Cardiac fibroblast (primary cell): ENCODE measurements at regions not wholly inside any gene's neighbourhood (a gene's known extent, or its start where the extent isn't known, plus 50 kb on each side); places are given as distances from the start of the nearest gene placed in this dataset.

Experiments
- DNase-seq, 2 donors: peaks; one replicate each; pipeline versions ENCODE4 v3.0.0 to v3.0.0-alpha.2; 2010; ENCODE audit warnings: low read depth in 2 of 2
- H3K4me3 ChIP-seq, 2 donors: replicated peaks in 1 of 2; 1 replicate in 1 of 2; 2 replicates in 1 of 2; pipeline ENCODE4 v1.5.1; 2011; ENCODE audit warnings: low read depth in 2 of 2, low read length in 2 of 2, mild to moderate bottlenecking in 2 of 2, moderate library complexity in 1 of 2
- TF ChIP-seq, protein P1 (sequence below): IDR thresholded peaks from one replicate; pipeline ENCODE4 v1.5.1; 2011; ENCODE audit warnings: low read depth, mild to moderate bottlenecking, low read length, inconsistent platforms

GRCh38 chr10:111146025-111146640 is 69.3 kb downstream of the ADRA2A start:
- DNase-seq, result no peak
- TF ChIP-seq, protein P1, sequence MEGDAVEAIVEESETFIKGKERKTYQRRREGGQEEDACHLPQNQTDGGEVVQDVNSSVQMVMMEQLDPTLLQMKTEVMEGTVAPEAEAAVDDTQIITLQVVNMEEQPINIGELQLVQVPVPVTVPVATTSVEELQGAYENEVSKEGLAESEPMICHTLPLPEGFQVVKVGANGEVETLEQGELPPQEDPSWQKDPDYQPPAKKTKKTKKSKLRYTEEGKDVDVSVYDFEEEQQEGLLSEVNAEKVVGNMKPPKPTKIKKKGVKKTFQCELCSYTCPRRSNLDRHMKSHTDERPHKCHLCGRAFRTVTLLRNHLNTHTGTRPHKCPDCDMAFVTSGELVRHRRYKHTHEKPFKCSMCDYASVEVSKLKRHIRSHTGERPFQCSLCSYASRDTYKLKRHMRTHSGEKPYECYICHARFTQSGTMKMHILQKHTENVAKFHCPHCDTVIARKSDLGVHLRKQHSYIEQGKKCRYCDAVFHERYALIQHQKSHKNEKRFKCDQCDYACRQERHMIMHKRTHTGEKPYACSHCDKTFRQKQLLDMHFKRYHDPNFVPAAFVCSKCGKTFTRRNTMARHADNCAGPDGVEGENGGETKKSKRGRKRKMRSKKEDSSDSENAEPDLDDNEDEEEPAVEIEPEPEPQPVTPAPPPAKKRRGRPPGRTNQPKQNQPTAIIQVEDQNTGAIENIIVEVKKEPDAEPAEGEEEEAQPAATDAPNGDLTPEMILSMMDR, result no peak
- H3K4me3 ChIP-seq, result no peak overlapping the region

DNA sequence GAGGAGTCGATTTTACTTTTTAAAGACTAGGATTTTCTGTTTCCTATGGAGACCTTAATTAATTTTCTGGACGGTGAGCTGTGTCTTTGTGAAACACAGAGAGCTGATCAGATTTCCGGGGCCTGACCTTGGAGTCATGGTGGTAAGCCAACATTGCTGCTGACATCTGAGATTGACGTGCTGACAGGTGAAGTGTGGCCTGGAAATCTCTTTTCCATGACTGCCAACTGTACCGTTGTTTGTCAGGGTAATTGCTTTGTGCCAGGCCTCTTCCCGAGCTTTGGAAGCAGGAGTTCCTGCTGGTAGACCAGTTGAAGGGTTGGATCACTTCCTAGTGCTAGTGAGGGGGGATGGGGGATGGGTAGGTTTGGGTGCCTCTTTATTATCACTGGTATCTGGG is 71.2 kb downstream of the ADRA2A start:
- H3K4me3 ChIP-seq, result no peak overlapping the region
- TF ChIP-seq, protein P1, result no peak
- DNase-seq, result no peak

DNA sequence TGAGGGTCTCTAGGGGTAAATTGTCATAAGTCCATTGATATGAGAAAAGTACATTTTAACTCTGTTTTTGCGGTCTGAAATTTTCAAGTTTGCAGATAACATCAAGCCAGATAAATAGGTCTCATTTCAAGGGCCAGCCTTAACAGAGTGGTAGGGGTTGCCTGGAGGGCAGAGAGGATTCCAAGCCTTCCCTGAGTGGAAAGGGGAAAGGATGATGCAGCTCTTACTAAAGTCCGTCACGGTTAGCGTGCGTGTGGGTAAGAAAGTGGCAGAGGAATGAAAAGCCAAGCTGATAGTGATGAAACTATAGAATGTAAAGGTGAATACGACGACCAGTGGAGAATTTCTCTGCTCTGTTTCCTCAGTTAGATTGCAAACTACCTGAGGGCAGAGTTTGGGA is 71.6 kb downstream of the ADRA2A start:
- TF ChIP-seq, protein P1, result no peak
- H3K4me3 ChIP-seq, result no peak overlapping the region
- DNase-seq, result no peak

DNA sequence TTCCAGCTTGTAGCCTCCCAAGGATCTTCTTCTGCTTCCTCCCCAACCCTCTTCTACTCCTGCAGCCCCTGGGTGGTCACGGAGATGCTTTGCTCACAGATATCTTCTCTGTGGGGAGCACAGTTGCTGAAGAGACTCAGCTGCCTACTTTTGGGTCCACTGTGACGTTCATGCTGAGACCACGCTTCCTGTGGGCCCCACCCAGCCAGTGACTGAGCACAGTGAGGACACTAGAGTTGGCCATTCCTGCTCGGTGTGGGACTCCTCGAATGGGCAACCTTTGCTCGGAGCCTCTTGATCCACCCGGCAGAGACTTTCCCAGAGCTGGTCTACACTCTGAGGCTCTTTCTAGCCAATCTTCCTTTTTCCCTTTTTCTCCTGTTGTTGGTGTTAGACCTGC is 73.9 kb downstream of the ADRA2A start:
- TF ChIP-seq, protein P1, result no peak
- DNase-seq, result no peak
- no peak overlapping the region for H3K4me3 ChIP-seq

DNA sequence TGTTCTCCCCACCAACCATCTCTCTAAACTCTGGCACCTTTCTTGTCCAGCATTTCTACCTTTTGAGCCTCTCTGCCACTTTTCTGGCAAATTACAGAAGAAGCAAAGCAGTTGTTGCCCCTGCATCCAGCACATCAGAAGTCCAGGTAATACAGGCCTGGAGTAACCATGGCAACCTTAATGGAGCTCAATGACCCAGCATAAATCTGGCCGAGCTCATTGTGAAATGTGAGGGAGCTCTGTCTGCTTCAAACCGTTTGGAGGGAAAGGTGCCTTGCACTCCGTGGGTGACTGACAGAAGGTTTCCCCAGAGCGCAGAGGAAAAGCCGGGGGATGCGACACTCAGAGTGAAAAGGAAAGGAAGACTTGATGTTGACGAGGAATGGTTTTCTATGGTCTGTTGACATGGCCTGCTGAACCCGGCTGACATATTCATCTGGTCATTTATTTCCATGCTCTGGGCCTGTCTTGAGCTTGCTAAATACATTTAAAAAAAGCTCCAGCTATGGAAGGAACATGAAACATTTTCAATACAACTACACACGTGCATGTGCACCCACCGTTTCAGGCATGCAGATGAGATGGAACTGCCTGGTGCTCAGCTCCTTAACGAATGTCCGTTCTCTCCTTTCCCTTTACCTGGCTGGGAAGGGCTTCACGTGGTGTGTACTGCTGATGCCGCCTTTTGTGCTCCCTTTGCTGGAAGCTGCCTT is 74.9 kb downstream of the ADRA2A start:
- no peak for DNase-seq
- H3K4me3 ChIP-seq, result no peak overlapping the region
- TF ChIP-seq, protein P1, result no peak

DNA sequence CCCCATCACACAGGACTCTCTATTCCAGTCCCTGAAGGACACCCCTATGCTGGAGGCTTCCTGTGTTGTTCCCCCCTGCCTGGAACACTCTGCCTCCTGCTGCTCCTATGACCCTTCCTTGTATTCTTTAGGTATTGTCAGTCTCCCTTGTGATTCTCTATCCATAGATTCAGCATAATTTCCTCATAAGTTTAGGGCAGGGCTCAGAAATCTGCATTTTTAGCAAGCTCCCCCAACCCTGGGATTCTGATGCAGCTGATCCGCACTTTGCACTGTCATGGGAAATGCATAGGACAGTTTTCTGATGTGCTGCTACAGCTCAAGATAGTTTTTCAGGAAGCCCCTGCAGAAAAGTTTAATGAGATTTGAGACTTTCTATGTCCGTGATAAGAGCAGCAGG is 79.9 kb downstream of the ADRA2A start:
- no peak for DNase-seq
- H3K4me3 ChIP-seq, result no peak overlapping the region
- TF ChIP-seq, protein P1, result no peak
